HG03378 (cell line): ENCODE measurements at regions not wholly inside any gene's neighbourhood (a gene's known extent, or its start where the extent isn't known, plus 50 kb on each side); places are given as distances from the start of the nearest gene placed in this dataset.

Source experiments
- ATAC-seq: cut with Tn5 transposase; IDR thresholded peaks from one replicate; pipeline ENCODE4 v1.9.1; 2021; ENCODE audit warnings: mild to moderate bottlenecking, moderate library complexity; ENCODE audit not compliant: unreplicated experiment

GRCh38 chr9:16960084-16960483 is 89.6 kb upstream of the BNC2 start:
- no peak for ATAC-seq

- no peak for ATAC-seq
Measured at GRCh38 chr9:16959391-16959790, 88.9 kb upstream of the BNC2 start.

- no peak for ATAC-seq
Measured at GRCh38 chr9:16954040-16954439, 83.6 kb upstream of the BNC2 start.

- no peak for ATAC-seq
Measured at GRCh38 chr9:16951502-16951901, 81.0 kb upstream of the BNC2 start.

- no peak for ATAC-seq
Measured at GRCh38 chr9:16950051-16950450, 79.6 kb upstream of the BNC2 start.

GRCh38 chr9:16930578-16930977 is 60.1 kb upstream of the BNC2 start:
- no peak for ATAC-seq

GRCh38 chr9:16928179-16928945 is 57.9 kb upstream of the BNC2 start:
- no peak for ATAC-seq

- no peak for ATAC-seq
Measured at GRCh38 chr9:16925426-16925825, 55.0 kb upstream of the BNC2 start.

GRCh38 chr9:16924311-16924915 is 53.9 kb upstream of the BNC2 start:
- no peak for ATAC-seq

GRCh38 chr9:16921855-16922254 is 51.4 kb upstream of the BNC2 start:
- ATAC-seq: no peak
